Thyroid gland (tissue), 4 donors: ENCODE measurements at regions not wholly inside any gene's neighbourhood (a gene's known extent, or its start where the extent isn't known, plus 50 kb on each side); places are given as distances from the start of the nearest gene placed in this dataset.

ENCODE experiments used
- POLR2A ChIP-seq, 2 donors: fragments of 450-650 bp; IDR thresholded peaks; one replicate each; pipeline ENCODE4 v1.6.1; 2017; ENCODE audit warnings: antibody characterized with exemption in 2 of 2, mild to moderate bottlenecking in 2 of 2, moderate library complexity in 1 of 2
- TF ChIP-seq, protein P1 (sequence below), 6 experiments: fragments of 200-600 bp in 3 of 6; fragments of 450-650 bp in 3 of 6; sonication (generic) in 3 of 6; IDR thresholded peaks; one replicate each; pipeline ENCODE4 v1.5.1; 2016 to 2019; ENCODE audit warnings: antibody characterized with exemption in 6 of 6, mild to moderate bottlenecking in 2 of 6, inconsistent platforms in 1 of 6, moderate library complexity in 1 of 6

DNA sequence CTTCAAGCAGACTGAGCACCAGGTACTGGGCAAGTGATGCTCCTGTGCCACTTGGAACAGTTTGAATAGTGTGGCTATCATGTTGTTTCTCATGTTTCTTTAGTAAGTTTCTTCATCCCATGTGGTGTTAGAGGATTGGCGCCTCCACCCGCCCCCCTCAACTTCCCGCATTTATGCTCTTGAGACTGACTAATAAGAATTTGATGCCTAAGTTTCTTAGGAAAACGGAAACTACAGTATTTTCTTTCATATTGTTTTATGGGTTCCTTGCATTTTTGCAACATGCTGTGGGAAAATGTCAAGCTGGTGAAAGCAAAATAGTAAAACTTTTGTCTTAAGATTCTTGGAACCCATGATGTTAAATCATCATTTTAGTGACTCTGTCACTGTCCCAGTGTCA, 101.2 kb upstream of the SLC4A4 start:
- no peak for TF ChIP-seq POLR2A (IDR thresholded peaks at IDR 0.05)
- TF ChIP-seq, protein P1, sequence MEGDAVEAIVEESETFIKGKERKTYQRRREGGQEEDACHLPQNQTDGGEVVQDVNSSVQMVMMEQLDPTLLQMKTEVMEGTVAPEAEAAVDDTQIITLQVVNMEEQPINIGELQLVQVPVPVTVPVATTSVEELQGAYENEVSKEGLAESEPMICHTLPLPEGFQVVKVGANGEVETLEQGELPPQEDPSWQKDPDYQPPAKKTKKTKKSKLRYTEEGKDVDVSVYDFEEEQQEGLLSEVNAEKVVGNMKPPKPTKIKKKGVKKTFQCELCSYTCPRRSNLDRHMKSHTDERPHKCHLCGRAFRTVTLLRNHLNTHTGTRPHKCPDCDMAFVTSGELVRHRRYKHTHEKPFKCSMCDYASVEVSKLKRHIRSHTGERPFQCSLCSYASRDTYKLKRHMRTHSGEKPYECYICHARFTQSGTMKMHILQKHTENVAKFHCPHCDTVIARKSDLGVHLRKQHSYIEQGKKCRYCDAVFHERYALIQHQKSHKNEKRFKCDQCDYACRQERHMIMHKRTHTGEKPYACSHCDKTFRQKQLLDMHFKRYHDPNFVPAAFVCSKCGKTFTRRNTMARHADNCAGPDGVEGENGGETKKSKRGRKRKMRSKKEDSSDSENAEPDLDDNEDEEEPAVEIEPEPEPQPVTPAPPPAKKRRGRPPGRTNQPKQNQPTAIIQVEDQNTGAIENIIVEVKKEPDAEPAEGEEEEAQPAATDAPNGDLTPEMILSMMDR (IDR thresholded peaks at IDR 0.05) = no peak
